Activated CD4-positive, alpha-beta T cell treated with anti-CD3 and anti-CD28 coated beads, Interleukin-2, amount 50 U/mL, for 16 hours (primary cell): ENCODE measurements at regions not wholly inside any gene's neighbourhood (a gene's known extent, or its start where the extent isn't known, plus 50 kb on each side); places are given as distances from the start of the nearest gene placed in this dataset.

Experiments used
- DNase-seq: peaks from one replicate; pipeline ENCODE4 v3.0.0-alpha.2; 2020

DNA sequence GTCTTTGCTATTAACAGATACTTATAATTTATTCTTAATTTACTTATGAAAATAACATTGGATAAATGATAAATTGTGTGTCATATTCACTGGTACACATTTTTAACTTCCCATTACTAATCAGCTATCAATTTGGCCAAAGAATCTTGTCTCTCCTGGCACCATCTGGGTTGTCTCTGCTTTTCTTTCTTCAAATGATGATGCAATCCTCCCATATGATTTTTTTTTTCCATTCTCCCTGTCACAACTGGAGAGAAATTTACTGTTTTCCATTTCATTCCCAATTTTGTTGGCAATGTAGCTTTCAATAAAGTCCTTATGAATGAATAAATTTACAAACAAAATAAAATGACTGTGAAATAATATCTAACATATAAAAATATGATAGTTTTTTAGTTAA, 743.7 kb upstream of the EPHA6 start:
- no peak for DNase-seq

DNA sequence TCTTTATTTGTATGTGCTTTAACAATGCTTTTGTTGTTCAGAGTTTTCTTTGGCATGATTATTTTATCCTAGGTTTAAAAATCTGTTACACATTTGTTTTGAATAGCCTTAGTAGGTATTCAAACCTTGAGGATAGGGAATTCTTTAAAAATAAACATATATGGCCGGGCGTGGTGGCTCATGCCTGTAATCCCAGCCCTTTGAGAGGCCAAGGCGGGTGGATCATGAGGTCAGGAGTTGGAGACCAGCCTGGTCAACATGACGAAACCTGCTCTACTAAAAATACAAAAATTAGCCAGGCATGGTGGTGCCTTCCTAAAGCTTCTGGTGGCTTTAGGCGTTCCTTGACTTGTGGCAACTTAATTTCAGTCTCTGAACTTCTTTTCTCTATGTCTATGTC, 743.3 kb upstream of the EPHA6 start:
- DNase-seq = no peak

DNA sequence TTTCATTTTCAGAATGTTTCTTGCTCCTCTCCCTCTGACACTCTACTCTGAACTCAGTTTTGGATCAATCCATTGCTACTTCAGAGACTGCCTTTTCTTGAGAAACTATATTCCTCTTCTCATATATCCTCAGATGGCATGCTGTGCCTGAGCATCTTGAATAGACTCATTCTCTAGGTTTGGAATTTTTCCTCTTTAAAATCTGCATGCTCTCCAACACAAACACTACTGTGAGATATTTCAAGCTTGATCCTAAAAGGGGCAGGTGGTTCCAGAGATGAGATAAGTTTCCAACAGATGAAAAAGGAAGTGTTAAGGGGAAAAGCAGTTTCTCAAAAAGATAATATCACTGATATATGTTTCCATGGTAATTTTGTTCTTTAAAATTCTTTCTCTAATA, 742.2 kb upstream of the EPHA6 start:
- no peak for DNase-seq

DNA sequence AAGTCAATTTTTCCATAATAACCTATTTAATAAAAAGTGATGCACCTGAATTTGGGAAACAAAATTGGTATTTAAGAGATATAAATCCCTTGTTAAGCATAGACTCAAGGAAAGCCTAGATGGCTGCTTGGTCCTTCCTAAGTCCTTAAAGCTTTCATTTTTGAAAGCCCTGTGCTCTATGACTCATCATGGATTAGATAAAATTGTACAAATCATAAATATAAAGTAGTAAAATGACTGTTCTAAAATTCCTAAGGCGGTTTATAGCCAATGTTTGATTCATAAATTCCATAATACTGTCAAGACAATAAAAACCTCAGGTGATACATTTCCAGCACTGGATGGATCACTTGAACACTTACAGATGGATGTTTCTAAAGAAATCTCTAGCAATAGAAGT, 730.8 kb upstream of the EPHA6 start:
- DNase-seq = no peak

DNA sequence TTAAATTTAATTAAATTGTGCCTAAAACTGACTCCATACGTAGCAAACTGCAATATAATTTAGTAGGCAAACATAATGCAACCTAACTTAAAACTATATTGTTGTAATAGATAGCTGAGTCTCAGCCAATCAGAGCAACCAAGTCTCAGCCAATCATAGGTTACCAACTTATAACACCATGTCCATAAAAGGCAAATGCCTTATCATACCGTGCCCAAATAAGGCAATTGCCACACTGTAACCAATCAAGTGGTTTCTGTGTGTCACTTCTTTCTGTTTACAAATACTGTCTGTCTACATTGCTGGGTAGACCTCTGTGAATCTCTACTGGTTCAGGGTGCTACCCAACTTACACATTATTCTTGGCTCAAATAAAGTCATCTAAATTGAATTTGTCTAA, 728.4 kb upstream of the EPHA6 start:
- no peak for DNase-seq

DNA sequence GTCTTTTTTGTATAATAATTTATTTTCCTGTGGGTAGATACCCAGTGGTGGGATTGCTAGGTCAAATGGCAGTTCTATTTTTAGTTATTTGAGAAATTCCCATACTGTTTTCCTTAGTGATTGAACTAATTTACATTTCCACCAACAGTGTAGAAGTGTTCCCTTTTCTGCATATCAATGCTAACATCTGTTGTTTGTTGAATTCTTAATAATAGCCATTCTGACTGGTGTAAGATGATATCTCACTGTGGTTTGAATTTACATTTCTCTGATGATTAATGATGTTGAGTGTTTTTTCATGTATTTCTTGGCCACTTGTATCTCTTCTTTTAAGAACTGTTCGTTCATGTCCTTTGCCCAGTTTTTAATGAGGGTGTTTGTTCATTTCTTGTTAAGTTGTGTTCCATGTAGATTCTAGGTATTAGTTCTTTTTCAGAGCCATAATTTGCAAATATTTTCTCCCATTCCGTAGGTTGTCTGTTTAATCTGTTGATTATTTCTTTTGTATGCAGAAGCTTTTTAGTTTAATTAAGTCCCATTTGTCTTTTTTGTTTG, 713.3 kb upstream of the EPHA6 start:
- no peak for DNase-seq

DNA sequence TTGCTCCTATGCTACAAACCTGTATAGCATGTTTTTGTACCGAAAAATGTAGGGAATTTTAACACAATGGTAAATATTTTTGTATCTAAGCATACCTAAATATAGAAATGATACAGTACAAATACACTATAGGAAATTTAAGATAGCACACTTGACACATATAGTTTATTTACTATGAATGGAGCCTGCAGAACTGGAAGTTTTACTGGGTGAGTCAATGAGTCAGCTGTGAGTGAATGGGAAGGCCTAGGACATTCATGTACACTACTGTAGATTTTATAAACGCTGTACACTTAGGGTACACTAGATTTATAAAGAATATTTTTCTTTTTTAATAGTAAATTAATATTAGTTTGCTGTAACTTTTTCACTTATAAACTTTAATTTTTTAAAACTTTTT, 707.7 kb upstream of the EPHA6 start:
- no peak for DNase-seq
